ENCODE measurements at regions not wholly inside any gene's neighbourhood (a gene's known extent, or its start where the extent isn't known, plus 50 kb on each side); places are given as distances from the start of the nearest gene placed in this dataset.

GRCh38 chr20:52019313-52019712, 172.3 kb downstream of the ZFP64 start:
- H3K36me3 ChIP-seq (ENCODE audit: insufficient read depth, insufficient read length, low read length) = no peaks in the 10 kb centered on the region
- no peaks in the 10 kb centered on the region for H3K9me3 ChIP-seq (ENCODE audit: insufficient read depth, low read length)
- no peak for DNase-seq (ENCODE audit: low read depth, low spot score)
- no peak overlapping the region for H3K4me3 ChIP-seq (ENCODE audit: insufficient read length, low read depth)
- no peaks in the 10 kb centered on the region for H3K4me1 ChIP-seq (ENCODE audit: insufficient read depth, insufficient read length)
- TF ChIP-seq SUZ12 (IDR thresholded peaks at IDR 0.05; ENCODE audit: extremely low read depth, insufficient read depth, insufficient read length) (no peak), YY1 (IDR thresholded peaks at IDR 0.05; ENCODE audit: insufficient read depth, insufficient read length) (no peak), ZNF274 (IDR thresholded peaks at IDR 0.05; ENCODE audit: low read depth, low read length) (no peak)
- no peaks in the 10 kb centered on the region for H3K27me3 ChIP-seq (ENCODE audit: insufficient read depth, insufficient read length)
- no peak overlapping the region for H3K9ac ChIP-seq (ENCODE audit: insufficient read length, low read depth)

GRCh38 chr20:52017669-52018317, 173.8 kb downstream of the ZFP64 start:
- DNase-seq (ENCODE audit: low read depth, low spot score) = no peak
- Histone ChIP-seq H3K9me3 (ENCODE audit: insufficient read depth, low read length) (no peaks in the 10 kb centered on the region), H3K27me3 (ENCODE audit: insufficient read depth, insufficient read length) (no peaks in the 10 kb centered on the region), H3K4me3 (ENCODE audit: insufficient read length, low read depth) (no peak overlapping the region), H3K36me3 (ENCODE audit: insufficient read depth, insufficient read length, low read length) (no peaks in the 10 kb centered on the region), H3K4me1 (ENCODE audit: insufficient read depth, insufficient read length) (no peaks in the 10 kb centered on the region), H3K9ac (ENCODE audit: insufficient read length, low read depth) (no peak overlapping the region)
- no peak for TF ChIP-seq ZNF274 (IDR thresholded peaks at IDR 0.05; ENCODE audit: low read depth, low read length)
- TF ChIP-seq YY1 (IDR thresholded peaks at IDR 0.05; ENCODE audit: insufficient read depth, insufficient read length) = no peak
- no peak for TF ChIP-seq SUZ12 (IDR thresholded peaks at IDR 0.05; ENCODE audit: extremely low read depth, insufficient read depth, insufficient read length)

GRCh38 chr20:52016022-52016421, 175.6 kb downstream of the ZFP64 start:
- Histone ChIP-seq H3K4me3 (ENCODE audit: insufficient read length, low read depth) (no peak overlapping the region), H3K36me3 (ENCODE audit: insufficient read depth, insufficient read length, low read length) (no peaks in the 10 kb centered on the region), H3K9me3 (ENCODE audit: insufficient read depth, low read length) (no peaks in the 10 kb centered on the region), H3K9ac (ENCODE audit: insufficient read length, low read depth) (no peak overlapping the region), H3K27me3 (ENCODE audit: insufficient read depth, insufficient read length) (no peaks in the 10 kb centered on the region), H3K4me1 (ENCODE audit: insufficient read depth, insufficient read length) (no peaks in the 10 kb centered on the region)
- no peak for DNase-seq (ENCODE audit: low read depth, low spot score)
- TF ChIP-seq SUZ12 (IDR thresholded peaks at IDR 0.05; ENCODE audit: extremely low read depth, insufficient read depth, insufficient read length) (no peak), YY1 (IDR thresholded peaks at IDR 0.05; ENCODE audit: insufficient read depth, insufficient read length) (no peak), ZNF274 (IDR thresholded peaks at IDR 0.05; ENCODE audit: low read depth, low read length) (no peak)

GRCh38 chr20:52015155-52015554, 176.4 kb downstream of the ZFP64 start:
- H3K27me3 ChIP-seq (ENCODE audit: insufficient read depth, insufficient read length) = no peaks in the 10 kb centered on the region
- H3K9me3 ChIP-seq (ENCODE audit: insufficient read depth, low read length) = no peaks in the 10 kb centered on the region
- no peak for DNase-seq (ENCODE audit: low read depth, low spot score)
- no peaks in the 10 kb centered on the region for H3K4me1 ChIP-seq (ENCODE audit: insufficient read depth, insufficient read length)
- no peak overlapping the region for H3K4me3 ChIP-seq (ENCODE audit: insufficient read length, low read depth)
- H3K9ac ChIP-seq (ENCODE audit: insufficient read length, low read depth) = no peak overlapping the region
- TF ChIP-seq ZNF274 (IDR thresholded peaks at IDR 0.05; ENCODE audit: low read depth, low read length) = no peak
- TF ChIP-seq YY1 (IDR thresholded peaks at IDR 0.05; ENCODE audit: insufficient read depth, insufficient read length) = no peak
- no peak for TF ChIP-seq SUZ12 (IDR thresholded peaks at IDR 0.05; ENCODE audit: extremely low read depth, insufficient read depth, insufficient read length)
- H3K36me3 ChIP-seq (ENCODE audit: insufficient read depth, insufficient read length, low read length) = no peaks in the 10 kb centered on the region

- Histone ChIP-seq H3K27me3 (ENCODE audit: insufficient read depth, insufficient read length) (no peaks in the 10 kb centered on the region), H3K36me3 (ENCODE audit: insufficient read depth, insufficient read length, low read length) (no peaks in the 10 kb centered on the region), H3K4me1 (ENCODE audit: insufficient read depth, insufficient read length) (no peaks in the 10 kb centered on the region), H3K9me3 (ENCODE audit: insufficient read depth, low read length) (no peaks in the 10 kb centered on the region), H3K9ac (ENCODE audit: insufficient read length, low read depth) (no peak overlapping the region), H3K4me3 (ENCODE audit: insufficient read length, low read depth) (no peak overlapping the region)
- no peak for TF ChIP-seq YY1 (IDR thresholded peaks at IDR 0.05; ENCODE audit: insufficient read depth, insufficient read length)
- TF ChIP-seq ZNF274 (IDR thresholded peaks at IDR 0.05; ENCODE audit: low read depth, low read length) = no peak
- no peak for TF ChIP-seq SUZ12 (IDR thresholded peaks at IDR 0.05; ENCODE audit: extremely low read depth, insufficient read depth, insufficient read length)
- DNase-seq (ENCODE audit: low read depth, low spot score) = no peak
Observed at GRCh38 chr20:52012079-52012478, 179.5 kb downstream of the ZFP64 start.

GRCh38 chr20:52011093-52011492, 180.5 kb downstream of the ZFP64 start:
- H3K36me3 ChIP-seq (ENCODE audit: insufficient read depth, insufficient read length, low read length) = no peaks in the 10 kb centered on the region
- H3K27me3 ChIP-seq (ENCODE audit: insufficient read depth, insufficient read length) = no peaks in the 10 kb centered on the region
- TF ChIP-seq ZNF274 (IDR thresholded peaks at IDR 0.05; ENCODE audit: low read depth, low read length) (no peak), SUZ12 (IDR thresholded peaks at IDR 0.05; ENCODE audit: extremely low read depth, insufficient read depth, insufficient read length) (no peak), YY1 (IDR thresholded peaks at IDR 0.05; ENCODE audit: insufficient read depth, insufficient read length) (no peak)
- H3K9ac ChIP-seq (ENCODE audit: insufficient read length, low read depth) = no peak overlapping the region
- H3K9me3 ChIP-seq (ENCODE audit: insufficient read depth, low read length) = no peaks in the 10 kb centered on the region
- no peak overlapping the region for H3K4me3 ChIP-seq (ENCODE audit: insufficient read length, low read depth)
- no peak for DNase-seq (ENCODE audit: low read depth, low spot score)
- H3K4me1 ChIP-seq (ENCODE audit: insufficient read depth, insufficient read length) = no peaks in the 10 kb centered on the region

- Histone ChIP-seq H3K36me3 (ENCODE audit: insufficient read depth, insufficient read length, low read length) (no peaks in the 10 kb centered on the region), H3K4me3 (ENCODE audit: insufficient read length, low read depth) (no peak overlapping the region), H3K9ac (ENCODE audit: insufficient read length, low read depth) (no peak overlapping the region), H3K4me1 (ENCODE audit: insufficient read depth, insufficient read length) (no peaks in the 10 kb centered on the region), H3K9me3 (ENCODE audit: insufficient read depth, low read length) (no peaks in the 10 kb centered on the region), H3K27me3 (ENCODE audit: insufficient read depth, insufficient read length) (no peaks in the 10 kb centered on the region)
- no peak for TF ChIP-seq YY1 (IDR thresholded peaks at IDR 0.05; ENCODE audit: insufficient read depth, insufficient read length)
- TF ChIP-seq ZNF274 (IDR thresholded peaks at IDR 0.05; ENCODE audit: low read depth, low read length) = no peak
- no peak for TF ChIP-seq SUZ12 (IDR thresholded peaks at IDR 0.05; ENCODE audit: extremely low read depth, insufficient read depth, insufficient read length)
- no peak for DNase-seq (ENCODE audit: low read depth, low spot score)
Observed at GRCh38 chr20:52010541-52010940, 181.0 kb downstream of the ZFP64 start.

Data from NT2/D1 (cell line).